Activated CD4-positive, alpha-beta T cell treated with anti-CD3 and anti-CD28 coated beads, Interleukin-2, amount 50 U/mL, for 24 hours (primary cell): ENCODE measurements at regions not wholly inside any gene's neighbourhood (a gene's known extent, or its start where the extent isn't known, plus 50 kb on each side); places are given as distances from the start of the nearest gene placed in this dataset.

Experiments used
- DNase-seq, 2 donors: peaks; one replicate each; pipeline ENCODE4 v3.0.0-alpha.2; 2020; ENCODE audit warnings: low read depth in 1 of 2, low spot score in 1 of 2

- no peak for DNase-seq
Observed at GRCh38 chr2:65856928-65857327, 424.5 kb upstream of the SPRED2 start.

- DNase-seq = no peak
Observed at GRCh38 chr2:65856423-65856822, 424.0 kb upstream of the SPRED2 start.

GRCh38 chr2:65850695-65851094, 418.3 kb upstream of the SPRED2 start:
- DNase-seq = no peak

- no peak for DNase-seq
Observed at GRCh38 chr2:65846989-65847678, 414.7 kb upstream of the SPRED2 start.

- DNase-seq = no peak
Observed at GRCh38 chr2:65845442-65846182, 413.2 kb upstream of the SPRED2 start.

- DNase-seq = no peak
Observed at GRCh38 chr2:65842104-65842503, 409.7 kb upstream of the SPRED2 start.

GRCh38 chr2:65835975-65836549, 403.7 kb upstream of the SPRED2 start:
- no peak for DNase-seq

- DNase-seq = no peak
Observed at GRCh38 chr2:65834771-65835475, 402.5 kb upstream of the SPRED2 start.

GRCh38 chr2:65834062-65834461, 401.7 kb upstream of the SPRED2 start:
- no peak for DNase-seq

GRCh38 chr2:65831509-65831908, 399.1 kb upstream of the SPRED2 start:
- DNase-seq = no peak

- DNase-seq = no peak
Observed at GRCh38 chr2:65826567-65826966, 394.2 kb upstream of the SPRED2 start.

- no peak for DNase-seq
Observed at GRCh38 chr2:65823511-65823910, 391.1 kb upstream of the SPRED2 start.

GRCh38 chr2:65820454-65820853, 388.1 kb upstream of the SPRED2 start:
- no peak for DNase-seq

GRCh38 chr2:65819963-65820362, 387.6 kb upstream of the SPRED2 start:
- DNase-seq = no peak

- no peak for DNase-seq
Observed at GRCh38 chr2:65818873-65819451, 386.6 kb upstream of the SPRED2 start.

GRCh38 chr2:65813631-65814173, 381.3 kb upstream of the SPRED2 start:
- DNase-seq = no peak

GRCh38 chr2:65812887-65813286, 380.5 kb upstream of the SPRED2 start:
- DNase-seq = no peak

- no peak for DNase-seq
Observed at GRCh38 chr2:65807942-65808341, 375.5 kb upstream of the SPRED2 start.

GRCh38 chr2:65804777-65805176, 372.4 kb upstream of the SPRED2 start:
- no peak for DNase-seq

GRCh38 chr2:65802298-65802942, 370.0 kb upstream of the SPRED2 start:
- no peak for DNase-seq

- no peak for DNase-seq
Observed at GRCh38 chr2:65800998-65801397, 368.6 kb upstream of the SPRED2 start.
